ENCODE measurements at regions not wholly inside any gene's neighbourhood (a gene's known extent, or its start where the extent isn't known, plus 50 kb on each side); places are given as distances from the start of the nearest gene placed in this dataset.
"Not testable (repeated sequence)": the region's sequence is repeated elsewhere in the genome, so short reads cannot be mapped to it uniquely, and the experiment has no call there.

DNA sequence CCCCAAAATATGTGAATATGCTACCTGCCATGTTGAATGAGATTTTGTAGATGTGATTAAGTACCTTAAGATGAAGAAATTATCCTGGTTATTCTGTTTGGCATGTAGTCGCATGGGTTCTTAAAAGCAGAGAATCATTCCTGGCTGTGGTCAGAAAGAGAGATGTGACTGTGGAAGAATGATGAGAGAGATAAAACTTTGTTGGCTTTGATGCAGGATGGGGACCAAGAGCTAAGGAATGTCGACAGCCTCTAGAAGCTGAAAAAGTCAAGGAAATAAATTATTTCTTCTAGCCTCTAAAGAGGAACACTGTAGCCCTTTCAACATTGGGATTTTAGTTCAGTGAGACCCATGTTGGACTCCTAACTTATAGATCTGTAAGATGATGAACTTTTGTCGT, 584.0 kb downstream of the PRIM2 start:
- not testable (repeated sequence) for H3K27ac ChIP-seq (ENCODE audit: low read depth in 2 of 2, low read length in 1 of 2); H3K36me3 ChIP-seq (ENCODE audit: control insufficient read depth in 2 of 2, insufficient read depth in 2 of 2, low read length in 1 of 2); H3K9me3 ChIP-seq (ENCODE audit: control insufficient read depth in 2 of 2, insufficient read depth in 1 of 2, low read depth in 1 of 2, low read length in 1 of 2); H3K4me3 ChIP-seq (ENCODE audit: low read depth in 1 of 2, low read length in 2 of 2); H3K27me3 ChIP-seq (ENCODE audit: control insufficient read depth in 1 of 2, insufficient read depth in 2 of 2, low read length in 2 of 2); H3K4me1 ChIP-seq (ENCODE audit: control insufficient read depth in 2 of 2, insufficient read depth in 2 of 2, low read length in 1 of 2)
- WGBS, 2 donors = 82% methylated on average over 3 of the region's 3 CpGs

DNA sequence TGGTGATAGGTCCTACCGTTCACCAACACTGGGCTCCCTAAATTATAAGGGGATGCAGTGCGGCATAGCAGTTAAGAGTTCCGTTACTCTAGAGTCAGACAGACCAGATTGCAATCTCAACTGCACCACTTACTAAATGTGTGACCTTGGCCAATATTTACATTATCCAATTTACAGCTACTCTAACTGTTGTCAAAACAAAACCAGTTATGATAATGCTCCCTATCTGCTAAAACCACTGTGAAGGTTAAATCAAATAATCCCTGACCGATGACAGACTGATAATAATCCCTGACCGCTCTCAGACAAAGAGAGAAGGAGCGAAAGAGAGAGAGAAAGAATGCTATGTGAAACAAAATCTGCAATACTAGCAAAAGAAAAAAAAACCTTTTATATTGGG, 586.9 kb downstream of the PRIM2 start:
- WGBS, 2 donors = 75 to 80% methylated on average over 6 of the region's 6 CpGs
- H3K4me3 ChIP-seq (ENCODE audit: low read depth in 1 of 2, low read length in 2 of 2) = not testable (repeated sequence)

GRCh38 chr6:57915300-57915699, 597.9 kb downstream of the PRIM2 start:
- not testable (repeated sequence) for H3K4me1 ChIP-seq (ENCODE audit: control insufficient read depth in 2 of 2, insufficient read depth in 2 of 2, low read length in 1 of 2); H3K9me3 ChIP-seq (ENCODE audit: control insufficient read depth in 2 of 2, insufficient read depth in 1 of 2, low read depth in 1 of 2, low read length in 1 of 2); H3K36me3 ChIP-seq (ENCODE audit: control insufficient read depth in 2 of 2, insufficient read depth in 2 of 2, low read length in 1 of 2); H3K27me3 ChIP-seq (ENCODE audit: control insufficient read depth in 1 of 2, insufficient read depth in 2 of 2, low read length in 2 of 2); H3K4me3 ChIP-seq (ENCODE audit: low read depth in 1 of 2, low read length in 2 of 2); H3K27ac ChIP-seq (ENCODE audit: low read depth in 2 of 2, low read length in 1 of 2)

More for the DNA sequence above, 586.9 kb downstream of the PRIM2 start:
- not testable (repeated sequence) for H3K27ac ChIP-seq (ENCODE audit: low read depth in 2 of 2, low read length in 1 of 2); H3K9me3 ChIP-seq (ENCODE audit: control insufficient read depth in 2 of 2, insufficient read depth in 1 of 2, low read depth in 1 of 2, low read length in 1 of 2); H3K36me3 ChIP-seq (ENCODE audit: control insufficient read depth in 2 of 2, insufficient read depth in 2 of 2, low read length in 1 of 2); H3K4me1 ChIP-seq (ENCODE audit: control insufficient read depth in 2 of 2, insufficient read depth in 2 of 2, low read length in 1 of 2); H3K27me3 ChIP-seq (ENCODE audit: control insufficient read depth in 1 of 2, insufficient read depth in 2 of 2, low read length in 2 of 2)

- not testable (repeated sequence) for H3K36me3 ChIP-seq (ENCODE audit: control insufficient read depth in 2 of 2, insufficient read depth in 2 of 2, low read length in 1 of 2); H3K27ac ChIP-seq (ENCODE audit: low read depth in 2 of 2, low read length in 1 of 2); H3K4me1 ChIP-seq (ENCODE audit: control insufficient read depth in 2 of 2, insufficient read depth in 2 of 2, low read length in 1 of 2); H3K4me3 ChIP-seq (ENCODE audit: low read depth in 1 of 2, low read length in 2 of 2); H3K27me3 ChIP-seq (ENCODE audit: control insufficient read depth in 1 of 2, insufficient read depth in 2 of 2, low read length in 2 of 2); H3K9me3 ChIP-seq (ENCODE audit: control insufficient read depth in 2 of 2, insufficient read depth in 1 of 2, low read depth in 1 of 2, low read length in 1 of 2)
- 84 to 87% methylated on average over 2 of the region's 2 CpGs for WGBS, 2 donors
These were observed 625.5 kb downstream of the PRIM2 start for GRCh38 chr6:57942966-57943365.

DNA sequence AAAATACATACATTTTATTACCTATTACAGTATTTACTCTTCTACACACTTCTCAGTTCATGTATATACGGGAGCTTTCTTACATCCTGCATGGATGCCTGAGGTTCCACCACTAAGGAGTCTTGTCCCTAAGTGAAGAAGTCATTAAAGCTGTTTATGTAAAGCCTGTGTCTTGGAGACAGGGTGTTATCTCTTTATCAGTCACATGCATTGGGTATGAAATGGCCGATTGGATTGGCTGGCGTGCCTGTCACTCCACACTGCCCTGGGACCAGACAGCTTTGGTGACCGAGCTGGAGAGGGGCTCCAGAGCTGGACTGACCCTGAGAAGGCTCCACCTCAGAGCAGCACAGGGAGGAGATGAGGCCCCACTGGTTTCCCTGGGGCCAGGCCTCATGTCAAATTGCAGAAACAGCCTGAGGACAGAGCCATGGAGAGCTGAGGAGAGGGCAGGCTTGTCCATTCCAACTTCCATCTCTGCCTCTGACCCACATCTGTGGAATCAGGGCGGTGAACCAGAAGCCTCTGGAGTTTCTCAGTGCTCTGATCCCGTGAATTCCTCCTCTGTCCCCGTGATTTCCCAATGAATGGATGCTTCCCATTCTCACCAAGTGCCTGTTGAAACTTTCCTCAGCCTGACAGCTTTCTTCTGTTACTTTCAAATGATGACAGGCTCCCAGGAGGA, 628.8 kb downstream of the PRIM2 start:
- WGBS, 2 donors = 85 to 91% methylated on average over 7 of the region's 7 CpGs
- H3K27me3 ChIP-seq (ENCODE audit: control insufficient read depth in 1 of 2, insufficient read depth in 2 of 2, low read length in 2 of 2); H3K27ac ChIP-seq (ENCODE audit: low read depth in 2 of 2, low read length in 1 of 2); H3K36me3 ChIP-seq (ENCODE audit: control insufficient read depth in 2 of 2, insufficient read depth in 2 of 2, low read length in 1 of 2); H3K4me3 ChIP-seq (ENCODE audit: low read depth in 1 of 2, low read length in 2 of 2); H3K4me1 ChIP-seq (ENCODE audit: control insufficient read depth in 2 of 2, insufficient read depth in 2 of 2, low read length in 1 of 2); H3K9me3 ChIP-seq (ENCODE audit: control insufficient read depth in 2 of 2, insufficient read depth in 1 of 2, low read depth in 1 of 2, low read length in 1 of 2): not testable (repeated sequence)

- not testable (repeated sequence) for H3K4me3 ChIP-seq (ENCODE audit: low read depth in 1 of 2, low read length in 2 of 2); H3K27ac ChIP-seq (ENCODE audit: low read depth in 2 of 2, low read length in 1 of 2); H3K4me1 ChIP-seq (ENCODE audit: control insufficient read depth in 2 of 2, insufficient read depth in 2 of 2, low read length in 1 of 2); H3K9me3 ChIP-seq (ENCODE audit: control insufficient read depth in 2 of 2, insufficient read depth in 1 of 2, low read depth in 1 of 2, low read length in 1 of 2); H3K27me3 ChIP-seq (ENCODE audit: control insufficient read depth in 1 of 2, insufficient read depth in 2 of 2, low read length in 2 of 2); H3K36me3 ChIP-seq (ENCODE audit: control insufficient read depth in 2 of 2, insufficient read depth in 2 of 2, low read length in 1 of 2)
- 97 to 98% methylated on average over 11 of the region's 11 CpGs for WGBS, 2 donors
These were observed 629.3 kb downstream of the PRIM2 start for GRCh38 chr6:57946769-57947091.

DNA sequence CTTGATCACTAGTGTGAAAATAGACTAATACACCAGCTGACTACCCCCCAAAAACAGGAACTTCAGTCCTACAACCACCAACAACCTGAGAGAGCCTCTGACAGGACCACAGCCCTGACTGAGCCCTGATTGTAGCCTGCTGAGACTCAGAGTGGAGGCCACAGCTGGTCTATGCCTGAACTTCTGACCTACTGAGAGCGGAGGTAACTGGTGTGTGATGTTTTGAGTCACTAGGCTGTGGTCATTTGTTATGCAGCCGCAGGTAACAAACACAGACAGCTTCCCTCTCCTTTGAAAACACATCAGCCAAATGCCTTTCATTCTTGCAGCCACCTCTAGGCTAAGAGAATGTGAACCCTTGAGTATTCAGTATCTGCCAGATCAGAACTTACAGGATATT, 631.1 kb downstream of the PRIM2 start:
- 91 to 98% methylated on average over 2 of the region's 2 CpGs for WGBS, 2 donors
- not testable (repeated sequence) for H3K4me1 ChIP-seq (ENCODE audit: control insufficient read depth in 2 of 2, insufficient read depth in 2 of 2, low read length in 1 of 2); H3K27me3 ChIP-seq (ENCODE audit: control insufficient read depth in 1 of 2, insufficient read depth in 2 of 2, low read length in 2 of 2)

DNA sequence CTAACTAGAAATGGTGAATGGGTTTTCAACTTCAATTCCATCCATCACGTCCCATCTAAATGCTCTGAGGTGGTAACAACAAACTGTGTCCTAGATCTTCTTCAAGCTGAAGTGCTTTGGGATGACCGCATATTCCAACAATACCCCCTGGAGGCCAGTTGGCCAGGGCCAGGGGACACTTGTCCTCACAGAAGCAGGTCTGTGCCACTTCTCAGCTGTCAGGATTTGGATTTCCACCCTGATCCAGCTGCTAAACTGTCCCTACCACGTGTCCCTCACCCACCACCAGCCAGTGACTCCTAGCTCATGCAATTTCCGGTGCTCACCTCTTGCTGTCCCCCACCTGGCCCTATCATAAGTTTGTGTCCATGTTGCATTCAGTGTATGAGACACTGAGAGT, 633.0 kb downstream of the PRIM2 start:
- not testable (repeated sequence) for H3K4me3 ChIP-seq (ENCODE audit: low read depth in 1 of 2, low read length in 2 of 2); H3K36me3 ChIP-seq (ENCODE audit: control insufficient read depth in 2 of 2, insufficient read depth in 2 of 2, low read length in 1 of 2); H3K27ac ChIP-seq (ENCODE audit: low read depth in 2 of 2, low read length in 1 of 2); H3K9me3 ChIP-seq (ENCODE audit: control insufficient read depth in 2 of 2, insufficient read depth in 1 of 2, low read depth in 1 of 2, low read length in 1 of 2); H3K27me3 ChIP-seq (ENCODE audit: control insufficient read depth in 1 of 2, insufficient read depth in 2 of 2, low read length in 2 of 2); H3K4me1 ChIP-seq (ENCODE audit: control insufficient read depth in 2 of 2, insufficient read depth in 2 of 2, low read length in 1 of 2)
- WGBS, 2 donors = 92 to 94% methylated on average over 4 of the region's 4 CpGs

More for the DNA sequence above, 631.1 kb downstream of the PRIM2 start:
- not testable (repeated sequence) for H3K4me3 ChIP-seq (ENCODE audit: low read depth in 1 of 2, low read length in 2 of 2); H3K9me3 ChIP-seq (ENCODE audit: control insufficient read depth in 2 of 2, insufficient read depth in 1 of 2, low read depth in 1 of 2, low read length in 1 of 2); H3K27ac ChIP-seq (ENCODE audit: low read depth in 2 of 2, low read length in 1 of 2); H3K36me3 ChIP-seq (ENCODE audit: control insufficient read depth in 2 of 2, insufficient read depth in 2 of 2, low read length in 1 of 2)

DNA sequence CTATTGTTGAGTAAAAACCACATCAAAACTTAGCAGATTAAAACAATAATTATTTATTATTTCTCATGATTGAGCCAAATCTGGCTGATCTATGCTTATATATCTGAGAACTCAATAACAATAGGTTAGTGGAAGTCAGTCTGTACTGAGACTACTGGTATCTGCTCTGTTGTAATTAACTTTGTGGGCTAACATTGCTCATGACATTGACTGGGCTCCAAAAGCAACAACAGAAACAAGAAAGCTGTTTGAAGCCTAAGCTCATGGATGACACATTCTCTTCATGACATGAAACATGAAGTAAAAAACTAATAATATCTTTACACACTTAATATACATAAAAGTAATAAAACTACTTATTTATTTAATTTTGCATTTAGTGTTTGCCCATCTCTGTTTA, 649.3 kb downstream of the PRIM2 start:
- H3K4me3 ChIP-seq (ENCODE audit: low read depth in 1 of 2, low read length in 2 of 2); H3K4me1 ChIP-seq (ENCODE audit: control insufficient read depth in 2 of 2, insufficient read depth in 2 of 2, low read length in 1 of 2); H3K27ac ChIP-seq (ENCODE audit: low read depth in 2 of 2, low read length in 1 of 2); H3K36me3 ChIP-seq (ENCODE audit: control insufficient read depth in 2 of 2, insufficient read depth in 2 of 2, low read length in 1 of 2); H3K27me3 ChIP-seq (ENCODE audit: control insufficient read depth in 1 of 2, insufficient read depth in 2 of 2, low read length in 2 of 2); H3K9me3 ChIP-seq (ENCODE audit: control insufficient read depth in 2 of 2, insufficient read depth in 1 of 2, low read depth in 1 of 2, low read length in 1 of 2): not testable (repeated sequence)

- not testable (repeated sequence) for H3K4me1 ChIP-seq (ENCODE audit: control insufficient read depth in 2 of 2, insufficient read depth in 2 of 2, low read length in 1 of 2); H3K36me3 ChIP-seq (ENCODE audit: control insufficient read depth in 2 of 2, insufficient read depth in 2 of 2, low read length in 1 of 2); H3K9me3 ChIP-seq (ENCODE audit: control insufficient read depth in 2 of 2, insufficient read depth in 1 of 2, low read depth in 1 of 2, low read length in 1 of 2); H3K27ac ChIP-seq (ENCODE audit: low read depth in 2 of 2, low read length in 1 of 2); H3K4me3 ChIP-seq (ENCODE audit: low read depth in 1 of 2, low read length in 2 of 2); H3K27me3 ChIP-seq (ENCODE audit: control insufficient read depth in 1 of 2, insufficient read depth in 2 of 2, low read length in 2 of 2)
- WGBS, 2 donors = 64 to 71% methylated on average over 4 of the region's 4 CpGs
These were observed 654.5 kb downstream of the PRIM2 start for GRCh38 chr6:57971956-57972355.
